GM23338 (cell line): ENCODE measurements at regions not wholly inside any gene's neighbourhood (a gene's known extent, or its start where the extent isn't known, plus 50 kb on each side); places are given as distances from the start of the nearest gene placed in this dataset.

ENCODE experiments used
- ATAC-seq: fragments of 200-7000 bp; cut with Tn5 transposase; 3 replicates; pipeline ENCODE4 v1.9.1; 2020
- DNase-seq: peaks from one replicate; pipeline ENCODE4 v3.0.0-alpha.2; 2015; ENCODE audit warnings: low spot score
- H2AFZ ChIP-seq: fragments of 200-600 bp; sonication (generic); 2 replicates; pipeline ENCODE4 v1.8.0; 2016; ENCODE audit warnings: antibody characterized with exemption, mild to moderate bottlenecking, moderate library complexity
- H3F3A ChIP-seq: fragments of 200-600 bp; sonication (generic); replicated peaks from 2 replicates; pipeline ENCODE4 v1.8.0; 2017; ENCODE audit warnings: antibody characterized with exemption, mixed run types, low read depth
- H3K27ac ChIP-seq: fragments of 200-600 bp; sonication (generic); 2 replicates; pipeline ENCODE4 v1.6.1; 2016; ENCODE audit warnings: low read depth
- H3K27me3 ChIP-seq: fragments of 200-600 bp; sonication (generic); 2 replicates; pipeline ENCODE4 v1.8.0; 2016; ENCODE audit warnings: mild to moderate bottlenecking, mixed run types, moderate library complexity; ENCODE audit not compliant: insufficient read depth
- H3K36me3 ChIP-seq: fragments of 200-600 bp; sonication (generic); 2 replicates; pipeline ENCODE4 v1.8.0; 2016; ENCODE audit warnings: mild to moderate bottlenecking; ENCODE audit not compliant: insufficient read depth
- H3K4me1 ChIP-seq: fragments of 200-600 bp; sonication (generic); 2 replicates; pipeline ENCODE4 v1.8.0; 2016; ENCODE audit warnings: mild to moderate bottlenecking, moderate library complexity; ENCODE audit not compliant: insufficient read depth
- H3K4me2 ChIP-seq: fragments of 200-600 bp; sonication (generic); 2 replicates; pipeline ENCODE4 v1.7.1; 2017; ENCODE audit warnings: mixed run types
- H3K4me3 ChIP-seq: fragments of 200-600 bp; sonication (generic); 2 replicates; pipeline ENCODE4 v1.6.1; 2016; ENCODE audit warnings: mixed run types
- H3K79me2 ChIP-seq: fragments of 200-600 bp; sonication (generic); replicated peaks from 2 replicates; pipeline ENCODE4 v1.8.0; 2017; ENCODE audit warnings: mild to moderate bottlenecking; ENCODE audit not compliant: insufficient read depth
- H3K9me2 ChIP-seq: fragments of 200-600 bp; sonication (generic); 2 replicates; pipeline ENCODE4 v1.8.0; 2017; ENCODE audit not compliant: insufficient read depth
- H4K20me1 ChIP-seq: fragments of 200-600 bp; sonication (generic); replicated peaks from 2 replicates; pipeline ENCODE4 v1.8.0; 2017; ENCODE audit warnings: mild to moderate bottlenecking; ENCODE audit not compliant: insufficient read depth
- H3K27ac Mint-ChIP-seq: 2 replicates; pipeline ENCODE4 v1.8.0; 2020; ENCODE audit warnings: inconsistent platforms, mild to moderate bottlenecking, moderate library complexity, mixed read lengths
- H3K27me3 Mint-ChIP-seq: 3 replicates; pipeline ENCODE4 v1.8.0; 2022; ENCODE audit warnings: low read depth, mild to moderate bottlenecking, moderate library complexity, mixed read lengths, inconsistent platforms; ENCODE audit not compliant: insufficient read depth, poor library complexity
- H3K36me3 Mint-ChIP-seq: 3 replicates; pipeline ENCODE4 v1.8.0; 2021; ENCODE audit warnings: low read depth, mild to moderate bottlenecking, inconsistent platforms, moderate library complexity, mixed read lengths
- H3K4me1 Mint-ChIP-seq: 3 replicates; pipeline ENCODE4 v1.8.0; 2020; ENCODE audit warnings: mild to moderate bottlenecking, inconsistent platforms, mixed read lengths
- H3K4me3 Mint-ChIP-seq: 3 replicates; pipeline ENCODE4 v1.8.0; 2021; ENCODE audit warnings: moderate library complexity, mild to moderate bottlenecking, inconsistent platforms, mixed read lengths
- H3K9me3 Mint-ChIP-seq: 3 replicates; pipeline ENCODE4 v1.8.0; 2020; ENCODE audit warnings: moderate library complexity, mild to moderate bottlenecking, inconsistent platforms, mixed read lengths
- CREB1 ChIP-seq: fragments of 250-450 bp; sonication (Bioruptor Pico); IDR thresholded peaks from 2 replicates; pipeline ENCODE4 v1.5.0; 2020; ENCODE audit warnings: low read depth, mild to moderate bottlenecking, moderate library complexity
- ETS1 ChIP-seq: IDR thresholded peaks from 2 replicates; pipeline ENCODE4 v1.6.1; 2016; ENCODE audit warnings: antibody characterized with exemption
- EZH2 ChIP-seq: fragments of 200-600 bp; sonication (generic); IDR thresholded peaks from one replicate; pipeline ENCODE4 v1.8.0; 2017; ENCODE audit warnings: antibody characterized with exemption, mild to moderate bottlenecking, low read depth; ENCODE audit not compliant: unreplicated experiment
- NANOG ChIP-seq: IDR thresholded peaks from 2 replicates; pipeline ENCODE4 v1.6.1; 2016; ENCODE audit warnings: antibody characterized with exemption, borderline replicate concordance
- POLR2AphosphoS5 ChIP-seq: IDR thresholded peaks from 2 replicates; pipeline ENCODE4 v1.6.1; 2016; ENCODE audit warnings: antibody characterized with exemption, low read depth
- REST ChIP-seq: IDR thresholded peaks from one replicate; pipeline ENCODE4 v1.6.1; 2018; ENCODE audit warnings: antibody characterized with exemption; ENCODE audit not compliant: unreplicated experiment
- STAT1 ChIP-seq: IDR thresholded peaks from one replicate; pipeline ENCODE4 v1.6.1; 2016; ENCODE audit warnings: antibody characterized with exemption; ENCODE audit not compliant: unreplicated experiment
- ZNF114 ChIP-seq: fragments of 250-450 bp; sonication (Bioruptor Pico); IDR thresholded peaks from 2 replicates; pipeline ENCODE4 v1.5.0; 2020; ENCODE audit warnings: mild to moderate bottlenecking, moderate library complexity
- TF ChIP-seq, protein P1 (sequence below), 2 experiments: fragments of 200-600 bp in 1 of 2; sonication (generic) in 1 of 2; conservative IDR thresholded peaks; 2 replicates each; pipeline versions ENCODE4 v1.5.1 to v1.6.1; 2016 to 2017; ENCODE audit warnings: antibody characterized with exemption in 2 of 2, low read depth in 2 of 2, mild to moderate bottlenecking in 2 of 2, moderate library complexity in 1 of 2
- TF ChIP-seq, protein P2 (sequence below): fragments of 250-450 bp; sonication (Bioruptor Pico); IDR thresholded peaks from 2 replicates; pipeline ENCODE4 v1.5.0; 2020; ENCODE audit warnings: mild to moderate bottlenecking, moderate library complexity

DNA sequence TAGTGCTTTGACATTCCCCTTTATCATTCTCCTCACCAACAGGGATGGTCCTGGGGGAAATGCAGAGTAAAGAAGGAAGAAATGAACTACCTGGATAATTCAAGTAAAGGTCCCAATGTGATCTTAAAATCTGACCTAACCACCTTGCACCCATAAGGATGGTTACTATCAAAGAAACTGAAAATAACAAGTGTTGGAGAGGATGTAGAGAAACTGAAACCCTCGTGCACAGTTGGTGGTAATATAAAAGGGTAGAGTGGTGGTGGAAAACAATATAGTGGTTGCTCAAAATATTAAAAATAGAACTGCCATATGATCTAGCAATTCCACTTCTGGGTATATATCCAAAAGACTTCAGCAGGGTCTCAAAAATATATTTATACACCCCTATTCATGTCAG is 298.6 kb upstream of the PPARGC1A start (continued):
- no peak for TF ChIP-seq EZH2

DNA sequence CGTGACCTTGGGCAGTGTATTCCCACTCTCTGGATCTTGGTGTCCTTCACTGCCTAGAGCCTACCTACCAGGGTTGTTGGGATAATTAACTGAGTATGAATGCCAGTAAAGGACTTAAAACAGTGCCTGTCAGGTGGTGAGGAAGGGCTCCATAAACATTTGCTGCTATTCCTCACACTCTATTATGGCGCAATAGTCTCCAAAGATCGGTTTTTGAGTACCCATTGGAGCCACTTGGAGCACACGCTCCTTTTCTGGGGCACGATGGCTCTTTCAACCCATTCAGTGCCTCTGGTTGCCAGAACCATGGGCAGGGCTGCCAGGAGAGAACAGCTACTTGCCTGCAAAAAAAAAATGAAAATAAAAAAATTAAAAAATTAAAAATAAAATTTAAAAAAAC is 296.6 kb upstream of the PPARGC1A start:
- ATAC-seq (no peak), DNase-seq (no peak)
- Histone ChIP-seq H3K79me2 (no peaks in the 10 kb centered on the region), H3K4me2 (no peak overlapping the region), H3K9me2 (no peaks in the 10 kb centered on the region), H4K20me1 (no peaks in the 10 kb centered on the region), H3K27ac (no peak overlapping the region), H3K36me3 (no peaks in the 10 kb centered on the region), H3F3A (no peaks in the 10 kb centered on the region), H2AFZ (no peak overlapping the region), H3K4me3 (no peak overlapping the region), H3K27me3 (no peaks in the 10 kb centered on the region), H3K4me1 (no peaks in the 10 kb centered on the region)
- peaks cover 4% of the 10 kb centered on the region for H3K27me3 Mint-ChIP-seq
- no peak overlapping the region for H3K27ac Mint-ChIP-seq
- no peaks in the 10 kb centered on the region for H3K4me1 Mint-ChIP-seq
- TF ChIP-seq NANOG, result no peak
- no peak for TF ChIP-seq ZNF114
- TF ChIP-seq, protein P1, sequence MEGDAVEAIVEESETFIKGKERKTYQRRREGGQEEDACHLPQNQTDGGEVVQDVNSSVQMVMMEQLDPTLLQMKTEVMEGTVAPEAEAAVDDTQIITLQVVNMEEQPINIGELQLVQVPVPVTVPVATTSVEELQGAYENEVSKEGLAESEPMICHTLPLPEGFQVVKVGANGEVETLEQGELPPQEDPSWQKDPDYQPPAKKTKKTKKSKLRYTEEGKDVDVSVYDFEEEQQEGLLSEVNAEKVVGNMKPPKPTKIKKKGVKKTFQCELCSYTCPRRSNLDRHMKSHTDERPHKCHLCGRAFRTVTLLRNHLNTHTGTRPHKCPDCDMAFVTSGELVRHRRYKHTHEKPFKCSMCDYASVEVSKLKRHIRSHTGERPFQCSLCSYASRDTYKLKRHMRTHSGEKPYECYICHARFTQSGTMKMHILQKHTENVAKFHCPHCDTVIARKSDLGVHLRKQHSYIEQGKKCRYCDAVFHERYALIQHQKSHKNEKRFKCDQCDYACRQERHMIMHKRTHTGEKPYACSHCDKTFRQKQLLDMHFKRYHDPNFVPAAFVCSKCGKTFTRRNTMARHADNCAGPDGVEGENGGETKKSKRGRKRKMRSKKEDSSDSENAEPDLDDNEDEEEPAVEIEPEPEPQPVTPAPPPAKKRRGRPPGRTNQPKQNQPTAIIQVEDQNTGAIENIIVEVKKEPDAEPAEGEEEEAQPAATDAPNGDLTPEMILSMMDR (conservative IDR thresholded peaks at IDR 0.05; ENCODE audit: low read depth in 2 of 2), result no peak
- no peak for TF ChIP-seq CREB1
- no peak for TF ChIP-seq STAT1
- TF ChIP-seq POLR2AphosphoS5, result no peak
- TF ChIP-seq EZH2, result no peak
- TF ChIP-seq, protein P2, sequence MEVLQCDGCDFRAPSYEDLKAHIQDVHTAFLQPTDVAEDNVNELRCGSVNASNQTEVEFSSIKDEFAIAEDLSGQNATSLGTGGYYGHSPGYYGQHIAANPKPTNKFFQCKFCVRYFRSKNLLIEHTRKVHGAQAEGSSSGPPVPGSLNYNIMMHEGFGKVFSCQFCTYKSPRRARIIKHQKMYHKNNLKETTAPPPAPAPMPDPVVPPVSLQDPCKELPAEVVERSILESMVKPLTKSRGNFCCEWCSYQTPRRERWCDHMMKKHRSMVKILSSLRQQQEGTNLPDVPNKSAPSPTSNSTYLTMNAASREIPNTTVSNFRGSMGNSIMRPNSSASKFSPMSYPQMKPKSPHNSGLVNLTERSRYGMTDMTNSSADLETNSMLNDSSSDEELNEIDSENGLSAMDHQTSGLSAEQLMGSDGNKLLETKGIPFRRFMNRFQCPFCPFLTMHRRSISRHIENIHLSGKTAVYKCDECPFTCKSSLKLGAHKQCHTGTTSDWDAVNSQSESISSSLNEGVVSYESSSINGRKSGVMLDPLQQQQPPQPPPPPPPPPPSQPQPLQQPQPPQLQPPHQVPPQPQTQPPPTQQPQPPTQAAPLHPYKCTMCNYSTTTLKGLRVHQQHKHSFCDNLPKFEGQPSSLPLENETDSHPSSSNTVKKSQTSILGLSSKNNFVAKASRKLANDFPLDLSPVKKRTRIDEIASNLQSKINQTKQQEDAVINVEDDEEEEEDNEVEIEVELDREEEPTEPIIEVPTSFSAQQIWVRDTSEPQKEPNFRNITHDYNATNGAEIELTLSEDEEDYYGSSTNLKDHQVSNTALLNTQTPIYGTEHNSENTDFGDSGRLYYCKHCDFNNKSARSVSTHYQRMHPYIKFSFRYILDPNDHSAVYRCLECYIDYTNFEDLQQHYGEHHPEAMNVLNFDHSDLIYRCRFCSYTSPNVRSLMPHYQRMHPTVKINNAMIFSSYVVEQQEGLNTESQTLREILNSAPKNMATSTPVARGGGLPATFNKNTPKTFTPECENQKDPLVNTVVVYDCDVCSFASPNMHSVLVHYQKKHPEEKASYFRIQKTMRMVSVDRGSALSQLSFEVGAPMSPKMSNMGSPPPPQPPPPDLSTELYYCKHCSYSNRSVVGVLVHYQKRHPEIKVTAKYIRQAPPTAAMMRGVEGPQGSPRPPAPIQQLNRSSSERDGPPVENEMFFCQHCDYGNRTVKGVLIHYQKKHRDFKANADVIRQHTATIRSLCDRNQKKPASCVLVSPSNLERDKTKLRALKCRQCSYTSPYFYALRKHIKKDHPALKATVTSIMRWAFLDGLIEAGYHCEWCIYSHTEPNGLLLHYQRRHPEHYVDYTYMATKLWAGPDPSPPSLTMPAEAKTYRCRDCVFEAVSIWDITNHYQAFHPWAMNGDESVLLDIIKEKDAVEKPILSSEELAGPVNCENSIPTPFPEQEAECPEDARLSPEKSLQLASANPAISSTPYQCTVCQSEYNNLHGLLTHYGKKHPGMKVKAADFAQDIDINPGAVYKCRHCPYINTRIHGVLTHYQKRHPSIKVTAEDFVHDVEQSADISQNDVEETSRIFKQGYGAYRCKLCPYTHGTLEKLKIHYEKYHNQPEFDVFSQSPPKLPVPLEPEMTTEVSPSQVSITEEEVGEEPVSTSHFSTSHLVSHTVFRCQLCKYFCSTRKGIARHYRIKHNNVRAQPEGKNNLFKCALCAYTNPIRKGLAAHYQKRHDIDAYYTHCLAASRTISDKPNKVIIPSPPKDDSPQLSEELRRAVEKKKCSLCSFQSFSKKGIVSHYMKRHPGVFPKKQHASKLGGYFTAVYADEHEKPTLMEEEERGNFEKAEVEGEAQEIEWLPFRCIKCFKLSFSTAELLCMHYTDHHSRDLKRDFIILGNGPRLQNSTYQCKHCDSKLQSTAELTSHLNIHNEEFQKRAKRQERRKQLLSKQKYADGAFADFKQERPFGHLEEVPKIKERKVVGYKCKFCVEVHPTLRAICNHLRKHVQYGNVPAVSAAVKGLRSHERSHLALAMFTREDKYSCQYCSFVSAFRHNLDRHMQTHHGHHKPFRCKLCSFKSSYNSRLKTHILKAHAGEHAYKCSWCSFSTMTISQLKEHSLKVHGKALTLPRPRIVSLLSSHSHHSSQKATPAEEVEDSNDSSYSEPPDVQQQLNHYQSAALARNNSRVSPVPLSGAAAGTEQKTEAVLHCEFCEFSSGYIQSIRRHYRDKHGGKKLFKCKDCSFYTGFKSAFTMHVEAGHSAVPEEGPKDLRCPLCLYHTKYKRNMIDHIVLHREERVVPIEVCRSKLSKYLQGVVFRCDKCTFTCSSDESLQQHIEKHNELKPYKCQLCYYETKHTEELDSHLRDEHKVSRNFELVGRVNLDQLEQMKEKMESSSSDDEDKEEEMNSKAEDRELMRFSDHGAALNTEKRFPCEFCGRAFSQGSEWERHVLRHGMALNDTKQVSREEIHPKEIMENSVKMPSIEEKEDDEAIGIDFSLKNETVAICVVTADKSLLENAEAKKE (CRISPR knock-in tag), result no peak
- no peak for TF ChIP-seq REST
- no peak for TF ChIP-seq ETS1
- no peaks in the 10 kb centered on the region for H3K36me3 Mint-ChIP-seq
- no peaks in the 10 kb centered on the region for H3K9me3 Mint-ChIP-seq
- no peak overlapping the region for H3K4me3 Mint-ChIP-seq
